ENCODE measurements at regions not wholly inside any gene's neighbourhood (a gene's known extent, or its start where the extent isn't known, plus 50 kb on each side); places are given as distances from the start of the nearest gene placed in this dataset.

DNA sequence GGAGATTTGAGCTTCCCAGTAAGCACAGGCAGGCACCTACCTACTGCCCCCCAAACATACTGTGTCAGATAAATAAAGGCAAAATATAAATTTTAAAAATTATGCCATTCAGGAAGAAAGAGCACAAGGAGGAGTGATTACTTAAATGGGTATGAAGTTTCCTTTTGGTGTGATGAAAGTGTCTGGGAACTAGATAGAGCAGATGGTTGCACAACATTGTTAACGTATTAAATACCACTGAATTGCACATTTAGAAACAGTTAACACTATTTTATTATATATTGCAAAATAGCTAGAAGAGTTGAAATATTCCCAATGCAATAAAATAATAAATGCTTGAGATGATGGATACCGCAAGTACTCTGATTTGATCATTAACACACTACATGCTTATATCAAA, 374.7 kb upstream of the FGF13 start:
- no peak for FAIRE-seq
- no peaks in the 10 kb centered on the region for H3K4me1 ChIP-seq (replicated peaks in 1 of 4; ENCODE audit: control insufficient read depth in 3 of 4, insufficient read depth in 4 of 4, low read length in 3 of 4)
- WGBS, 2 experiments (ENCODE audit: extremely low coverage in 1 of 2, insufficient coverage in 1 of 2, insufficient read length in 1 of 2, insufficient replicate concordance in 2 of 2, low coverage in 1 of 2, low lambda C conversion rate in 2 of 2, missing lambda C conversion rate in 1 of 2), result 79% methylated on average over 2 of the region's 2 CpGs; no CpG with 5 or more reads in 1 of the 2 experiments
- no peaks in the 10 kb centered on the region for H3K79me1 ChIP-seq (ENCODE audit: low read depth, low read length)
- no peak overlapping the region for H3K23ac ChIP-seq (ENCODE audit: insufficient read length)
- no peak overlapping the region for H2BK120ac ChIP-seq (replicated peaks; ENCODE audit: low read depth, low read length)
- no peak overlapping the region for H3K27ac ChIP-seq (ENCODE audit: low read depth, low read length)
- H3K9ac ChIP-seq (replicated peaks in 1 of 4; ENCODE audit: extremely low read depth in 1 of 4, low read depth in 3 of 4, low read length in 3 of 4), result no peak overlapping the region
- POLR2A ChIA-PET (ENCODE audit: partially characterized antibody), result no interaction called here
- H3K4me2 ChIP-seq (ENCODE audit: insufficient read depth in 1 of 2, low read depth in 2 of 2, low read length in 2 of 2), result no peak overlapping the region
- H2BK15ac ChIP-seq (ENCODE audit: low read length), result no peak overlapping the region
- H3K9me3 ChIP-seq (ENCODE audit: insufficient read depth in 2 of 2, low read depth in 1 of 2, low read length in 1 of 2), result no peaks in the 10 kb centered on the region
- no peak overlapping the region for H2BK5ac ChIP-seq (ENCODE audit: low read depth, low read length)
- H4K91ac ChIP-seq (replicated peaks; ENCODE audit: insufficient read length, low read length), result no peak overlapping the region
- H3K36me3 ChIP-seq (ENCODE audit: control insufficient read depth in 2 of 4, insufficient read depth in 4 of 4, low read length in 3 of 4), result no peaks in the 10 kb centered on the region
- no peak overlapping the region for H4K5ac ChIP-seq (ENCODE audit: insufficient read length, low read depth, low read length)
- no peak overlapping the region for H3K18ac ChIP-seq (ENCODE audit: extremely low read depth, low read length)
- H3K23me2 ChIP-seq (ENCODE audit: low read depth, low read length), result no peaks in the 10 kb centered on the region
- no peaks in the 10 kb centered on the region for H4K20me1 ChIP-seq (replicated peaks in 1 of 2; ENCODE audit: control insufficient read depth in 1 of 2, insufficient read depth in 2 of 2, low read length in 2 of 2)
- H3K27me3 ChIP-seq (replicated peaks in 1 of 4; ENCODE audit: control insufficient read depth in 3 of 4, extremely low read depth in 1 of 4, insufficient read depth in 3 of 4, low read length in 3 of 4), result no peaks in the 10 kb centered on the region
- H2AFZ ChIP-seq (ENCODE audit: low read length), result no peak overlapping the region
- H2BK12ac ChIP-seq (ENCODE audit: low read depth, low read length), result no peak overlapping the region
- H2AK5ac ChIP-seq (ENCODE audit: low read depth, low read length), result no peak overlapping the region
- H3K79me2 ChIP-seq (ENCODE audit: control insufficient read depth in 1 of 2, insufficient read depth in 2 of 2, low read length in 2 of 2), result no peaks in the 10 kb centered on the region
- H3K4ac ChIP-seq (replicated peaks; ENCODE audit: insufficient read length, low read depth, low read length), result no peak overlapping the region
- H3K14ac ChIP-seq (ENCODE audit: insufficient read length), result no peak overlapping the region
- CTCF ChIA-PET (ENCODE audit: partially characterized antibody), result no interaction called here
- no peak overlapping the region for H4K8ac ChIP-seq (ENCODE audit: extremely low read depth, insufficient read depth, low read length)
- no peak overlapping the region for H2BK20ac ChIP-seq (ENCODE audit: low read length)
- H3K4me3 ChIP-seq (ENCODE audit: extremely low read depth in 1 of 4, insufficient read depth in 2 of 4, low read depth in 3 of 4, low read length in 4 of 4), result no peak overlapping the region
- DNase-seq (ENCODE audit: low read depth in 1 of 2, low spot score in 2 of 2), result no peak
- no peak for TF ChIP-seq NANOG (IDR thresholded peaks at IDR 0.05; ENCODE audit: insufficient read depth, low read depth, low read length, poor library complexity, severe bottlenecking)
- TF ChIP-seq KDM4A (IDR thresholded peaks at IDR 0.05; ENCODE audit: low read depth, low read length, severe bottlenecking), result no peak
- TF ChIP-seq JUND (IDR thresholded peaks at IDR 0.05; ENCODE audit: low read length), result no peak
- TF ChIP-seq KDM1A (IDR thresholded peaks at IDR 0.05; ENCODE audit: borderline replicate concordance, low read length), result no peak
- TF ChIP-seq BACH1 (IDR thresholded peaks at IDR 0.05; ENCODE audit: low read length), result no peak
- TF ChIP-seq RNF2 (IDR thresholded peaks at IDR 0.05; ENCODE audit: borderline replicate concordance, low read depth, low read length, missing control alignments, poor library complexity, severe bottlenecking), result no peak
- no peak for TF ChIP-seq TCF12 (IDR thresholded peaks at IDR 0.05; ENCODE audit: low read depth, low read length)
- TF ChIP-seq SP1 (IDR thresholded peaks at IDR 0.05; ENCODE audit: low read depth, low read length), result no peak
- no peak for TF ChIP-seq TBP (IDR thresholded peaks at IDR 0.05; ENCODE audit: low read depth, low read length)
- TF ChIP-seq RXRA (IDR thresholded peaks at IDR 0.05; ENCODE audit: insufficient read depth, low read depth, low read length), result no peak
- no peak for TF ChIP-seq NRF1 (IDR thresholded peaks at IDR 0.05; ENCODE audit: low read depth, low read length)
- TF ChIP-seq JUN (IDR thresholded peaks at IDR 0.05; ENCODE audit: low read depth, low read length), result no peak
- TF ChIP-seq SP4 (IDR thresholded peaks at IDR 0.05; ENCODE audit: low read length), result no peak
- no peak for TF ChIP-seq SIX5 (IDR thresholded peaks at IDR 0.05; ENCODE audit: low read depth, low read length)
- no peak for TF ChIP-seq POLR2A (IDR thresholded peaks at IDR 0.05; ENCODE audit: control extremely low read depth in 1 of 2, low read depth in 2 of 2, low read length in 2 of 2)
- TF ChIP-seq EZH2 (IDR thresholded peaks at IDR 0.05; ENCODE audit: low read depth, low read length, severe bottlenecking), result no peak
- no peak overlapping the region for H3K56ac ChIP-seq (replicated peaks; ENCODE audit: insufficient read length, low read depth, low read length)
